ENCODE measurements at regions not wholly inside any gene's neighbourhood (a gene's known extent, or its start where the extent isn't known, plus 50 kb on each side); places are given as distances from the start of the nearest gene placed in this dataset.

DNA sequence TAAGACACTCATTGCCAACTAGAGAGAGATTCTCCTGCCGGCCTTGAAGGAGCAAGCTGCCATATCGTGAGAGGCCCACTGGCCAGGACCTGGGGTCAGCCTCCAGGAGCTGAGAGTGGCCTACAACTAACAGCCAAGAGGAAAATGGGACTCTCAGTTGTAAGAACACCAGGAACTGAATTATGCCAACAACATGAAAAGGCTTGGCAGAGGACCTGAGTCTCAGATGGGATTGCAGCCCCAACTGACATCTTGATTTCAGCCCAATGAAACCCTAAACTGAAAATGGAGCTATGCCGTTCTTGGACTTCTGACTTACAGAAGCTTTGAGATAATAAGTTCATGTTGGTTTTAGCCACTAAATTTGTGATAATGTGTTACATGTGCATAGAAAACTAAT is 193.5 kb upstream of the LRFN2 start:
- no peak for TF ChIP-seq CTCF (conservative IDR thresholded peaks at IDR 0.05 in 1 of 2, IDR thresholded peaks at IDR 0.05 in 1 of 2; ENCODE audit: low read depth in 1 of 2, low read length in 2 of 2)
- no peak for TF ChIP-seq EZH2 (IDR thresholded peaks at IDR 0.05; ENCODE audit: low read length, missing control alignments)

All from fibroblast of lung (primary cell).